ENCODE measurements at regions not wholly inside any gene's neighbourhood (a gene's known extent, or its start where the extent isn't known, plus 50 kb on each side); places are given as distances from the start of the nearest gene placed in this dataset.

DNA sequence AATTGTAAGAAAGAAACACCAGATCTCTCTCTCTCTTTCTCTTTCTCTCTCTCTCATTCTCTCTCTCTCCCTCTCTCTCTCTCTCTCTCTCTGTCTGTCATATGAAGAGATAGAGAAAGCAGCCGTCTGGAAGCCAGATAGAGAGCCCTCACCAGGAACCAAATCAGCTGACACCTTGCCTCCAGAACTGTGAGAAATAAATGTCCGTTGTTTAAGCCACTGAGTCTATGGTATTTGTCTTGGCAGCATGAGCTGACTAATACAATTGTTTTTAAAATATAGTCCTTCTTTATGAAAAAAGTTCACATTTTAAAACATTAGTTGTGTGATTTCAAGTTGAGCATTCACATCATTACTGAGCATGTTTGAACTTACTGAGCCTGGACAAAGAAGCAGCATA, 275.6 kb downstream of the CETN3 start:
- no peak for DNase-seq (ENCODE audit: insufficient read length, low spot score)
- FAIRE-seq: no peak
- TF ChIP-seq PAX5 (IDR thresholded peaks at IDR 0.05; ENCODE audit: insufficient read depth, low read length, severe bottlenecking) (no peak), POU2F2 (IDR thresholded peaks at IDR 0.05; ENCODE audit: low read depth, low read length) (no peak), POLR2AphosphoS5 (IDR thresholded peaks at IDR 0.05; ENCODE audit: low read depth, low read length) (no peak), TAF1 (IDR thresholded peaks at IDR 0.05; ENCODE audit: low read depth, low read length) (no peak), POLR2A (IDR thresholded peaks at IDR 0.05; ENCODE audit: low read depth, low read length) (no peak), SPI1 (IDR thresholded peaks at IDR 0.05; ENCODE audit: low read depth, low read length) (no peak)

DNA sequence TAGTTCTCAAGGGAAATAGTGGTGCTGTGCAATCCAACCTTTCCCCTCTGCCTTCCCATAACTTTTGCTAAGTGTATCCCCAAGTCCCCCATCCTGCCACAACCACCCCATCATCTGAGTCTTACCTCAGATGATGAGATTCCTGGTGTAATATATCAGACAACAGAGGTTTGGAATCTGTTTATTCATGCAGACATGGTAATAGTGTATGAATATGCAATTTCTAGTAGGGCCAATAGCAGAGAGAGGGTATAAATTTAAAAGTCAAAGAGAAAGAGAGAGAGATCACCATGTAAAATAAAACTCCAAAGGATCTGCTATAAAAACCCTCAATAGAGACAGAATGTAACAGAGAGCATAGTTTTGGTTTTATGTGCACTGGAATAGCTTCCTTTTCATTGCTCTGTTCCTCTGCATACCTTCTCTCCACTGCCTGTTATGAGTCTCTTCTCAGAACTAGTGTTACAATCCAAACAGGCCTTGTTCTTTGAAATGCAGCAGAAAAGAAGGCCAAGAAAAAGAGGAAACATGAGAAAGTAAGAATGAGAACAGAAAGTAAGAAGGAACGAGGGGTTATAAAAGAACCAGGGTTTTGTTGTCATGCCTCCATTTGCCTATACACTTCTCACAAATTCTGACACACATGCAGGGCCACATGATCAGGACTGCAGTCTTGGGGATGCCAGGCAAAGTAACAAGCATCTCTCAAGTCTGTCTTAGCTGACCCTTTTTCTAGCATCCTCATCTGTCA, 278.0 kb downstream of the CETN3 start:
- FAIRE-seq (peak; percentile 71), DNase-seq (ENCODE audit: insufficient read length, low spot score) (peak; percentile 26)
- TF ChIP-seq SPI1 (IDR thresholded peaks at IDR 0.05; ENCODE audit: low read depth, low read length) (peak; percentile 43; the same call in 1 of the 2 replicates), POLR2A (IDR thresholded peaks at IDR 0.05; ENCODE audit: low read depth, low read length) (0 out of 2 replicates have a peak, but pooled peaks have one; percentile 26), POLR2AphosphoS5 (IDR thresholded peaks at IDR 0.05; ENCODE audit: low read depth, low read length) (no peak), POU2F2 (IDR thresholded peaks at IDR 0.05; ENCODE audit: low read depth, low read length) (peak; percentile 67; the same call in 1 of the 2 replicates), TAF1 (IDR thresholded peaks at IDR 0.05; ENCODE audit: low read depth, low read length) (no peak), PAX5 (IDR thresholded peaks at IDR 0.05; ENCODE audit: insufficient read depth, low read length, severe bottlenecking) (no peak)

DNA sequence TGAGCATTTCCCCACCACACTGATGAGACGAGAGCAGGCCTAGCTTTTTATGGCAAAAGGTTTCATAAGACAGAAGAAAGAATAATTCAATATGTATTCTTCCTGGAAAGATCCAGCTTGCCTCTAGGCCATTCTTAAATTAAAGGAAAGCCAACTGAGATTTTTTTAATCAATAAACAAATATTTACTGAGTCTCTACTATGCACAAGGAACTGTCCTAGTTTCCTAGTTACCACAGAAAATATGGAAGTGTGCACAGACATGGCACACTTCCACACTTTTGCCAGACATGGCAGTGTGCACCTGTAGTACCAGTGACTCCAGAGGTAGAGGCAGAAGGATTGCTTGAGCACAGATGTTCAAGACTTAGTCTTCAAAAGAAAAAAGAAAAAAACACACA, 281.0 kb downstream of the CETN3 start:
- FAIRE-seq: no peak
- TF ChIP-seq SPI1 (IDR thresholded peaks at IDR 0.05; ENCODE audit: low read depth, low read length): no peak
- TF ChIP-seq POU2F2 (IDR thresholded peaks at IDR 0.05; ENCODE audit: low read depth, low read length): no peak
- TF ChIP-seq PAX5 (IDR thresholded peaks at IDR 0.05; ENCODE audit: insufficient read depth, low read length, severe bottlenecking): no peak
- no peak for TF ChIP-seq POLR2A (IDR thresholded peaks at IDR 0.05; ENCODE audit: low read depth, low read length)
- TF ChIP-seq TAF1 (IDR thresholded peaks at IDR 0.05; ENCODE audit: low read depth, low read length): no peak
- TF ChIP-seq POLR2AphosphoS5 (IDR thresholded peaks at IDR 0.05; ENCODE audit: low read depth, low read length): no peak
- no peak for DNase-seq (ENCODE audit: insufficient read length, low spot score)

DNA sequence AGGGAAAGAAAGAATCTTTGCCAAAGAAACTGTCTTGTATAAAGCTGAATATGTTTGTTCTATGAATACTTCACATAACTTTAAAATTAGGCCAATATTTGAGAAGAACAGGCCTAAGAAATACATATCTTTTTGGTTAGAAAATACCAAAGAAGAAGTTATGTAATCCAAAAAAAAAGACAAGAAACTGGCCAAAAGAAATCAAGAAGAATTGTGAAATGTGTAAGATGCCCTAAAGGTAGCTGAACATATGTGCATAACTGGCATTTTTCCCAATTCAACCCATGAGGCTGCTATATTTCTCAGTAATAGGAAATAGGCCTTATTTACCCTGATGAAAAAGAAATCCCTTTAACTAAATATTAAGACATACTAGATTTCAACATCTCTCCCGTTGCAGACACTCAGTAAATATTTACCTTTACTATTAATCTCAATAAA, 290.0 kb downstream of the CETN3 start:
- FAIRE-seq (no peak), DNase-seq (ENCODE audit: insufficient read length, low spot score) (no peak)
- TF ChIP-seq POLR2AphosphoS5 (IDR thresholded peaks at IDR 0.05; ENCODE audit: low read depth, low read length) (no peak), PAX5 (IDR thresholded peaks at IDR 0.05; ENCODE audit: insufficient read depth, low read length, severe bottlenecking) (no peak), POLR2A (IDR thresholded peaks at IDR 0.05; ENCODE audit: low read depth, low read length) (no peak), TAF1 (IDR thresholded peaks at IDR 0.05; ENCODE audit: low read depth, low read length) (no peak), SPI1 (IDR thresholded peaks at IDR 0.05; ENCODE audit: low read depth, low read length) (no peak), POU2F2 (IDR thresholded peaks at IDR 0.05; ENCODE audit: low read depth, low read length) (no peak)

DNA sequence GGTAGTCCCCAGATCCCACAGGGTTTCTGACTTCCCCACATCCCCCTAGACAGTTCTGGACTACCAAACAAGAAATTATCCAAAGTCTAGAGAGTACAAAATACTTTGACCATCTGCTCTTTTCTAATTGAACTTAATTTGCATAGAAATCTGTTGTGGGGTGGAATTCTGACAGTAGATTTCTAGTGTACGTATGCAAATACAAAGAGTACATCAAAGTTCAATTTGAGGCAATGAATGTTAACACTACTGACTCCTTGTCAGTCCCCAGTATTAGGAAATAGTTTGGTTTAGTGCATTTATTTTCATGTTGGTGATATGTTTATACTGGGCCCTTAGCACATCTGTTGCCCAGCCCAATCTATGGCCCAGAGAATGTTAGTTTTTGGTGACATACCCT, 292.6 kb downstream of the CETN3 start:
- TF ChIP-seq PAX5 (IDR thresholded peaks at IDR 0.05; ENCODE audit: insufficient read depth, low read length, severe bottlenecking) (no peak), POLR2AphosphoS5 (IDR thresholded peaks at IDR 0.05; ENCODE audit: low read depth, low read length) (no peak), POU2F2 (IDR thresholded peaks at IDR 0.05; ENCODE audit: low read depth, low read length) (no peak), POLR2A (IDR thresholded peaks at IDR 0.05; ENCODE audit: low read depth, low read length) (no peak), TAF1 (IDR thresholded peaks at IDR 0.05; ENCODE audit: low read depth, low read length) (no peak), SPI1 (IDR thresholded peaks at IDR 0.05; ENCODE audit: low read depth, low read length) (no peak)
- no peak for DNase-seq (ENCODE audit: insufficient read length, low spot score)
- no peak for FAIRE-seq

DNA sequence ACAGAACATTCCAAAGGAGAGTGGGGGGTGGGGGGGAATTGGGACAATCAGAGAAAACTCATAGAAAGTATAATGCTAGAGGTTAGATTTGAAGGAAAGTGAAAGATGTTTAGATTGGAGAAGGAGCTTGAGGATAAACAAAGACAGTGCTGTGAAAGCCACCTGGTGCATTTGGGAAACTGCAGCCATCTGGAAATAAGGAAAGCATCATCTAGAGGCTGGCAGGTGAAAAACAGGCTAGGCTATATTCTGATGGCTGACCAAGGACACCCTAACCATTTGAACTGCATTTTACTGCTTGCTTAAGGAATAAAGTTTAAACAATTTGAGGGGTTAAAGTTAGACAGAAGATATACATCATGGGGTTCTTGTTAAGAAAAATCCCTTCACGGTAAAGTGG, 296.4 kb downstream of the CETN3 start:
- TF ChIP-seq PAX5 (IDR thresholded peaks at IDR 0.05; ENCODE audit: insufficient read depth, low read length, severe bottlenecking) (no peak), POU2F2 (IDR thresholded peaks at IDR 0.05; ENCODE audit: low read depth, low read length) (no peak), TAF1 (IDR thresholded peaks at IDR 0.05; ENCODE audit: low read depth, low read length) (no peak), POLR2A (IDR thresholded peaks at IDR 0.05; ENCODE audit: low read depth, low read length) (no peak), POLR2AphosphoS5 (IDR thresholded peaks at IDR 0.05; ENCODE audit: low read depth, low read length) (no peak), SPI1 (IDR thresholded peaks at IDR 0.05; ENCODE audit: low read depth, low read length) (no peak)
- FAIRE-seq: no peak
- DNase-seq (ENCODE audit: insufficient read length, low spot score): no peak

DNA sequence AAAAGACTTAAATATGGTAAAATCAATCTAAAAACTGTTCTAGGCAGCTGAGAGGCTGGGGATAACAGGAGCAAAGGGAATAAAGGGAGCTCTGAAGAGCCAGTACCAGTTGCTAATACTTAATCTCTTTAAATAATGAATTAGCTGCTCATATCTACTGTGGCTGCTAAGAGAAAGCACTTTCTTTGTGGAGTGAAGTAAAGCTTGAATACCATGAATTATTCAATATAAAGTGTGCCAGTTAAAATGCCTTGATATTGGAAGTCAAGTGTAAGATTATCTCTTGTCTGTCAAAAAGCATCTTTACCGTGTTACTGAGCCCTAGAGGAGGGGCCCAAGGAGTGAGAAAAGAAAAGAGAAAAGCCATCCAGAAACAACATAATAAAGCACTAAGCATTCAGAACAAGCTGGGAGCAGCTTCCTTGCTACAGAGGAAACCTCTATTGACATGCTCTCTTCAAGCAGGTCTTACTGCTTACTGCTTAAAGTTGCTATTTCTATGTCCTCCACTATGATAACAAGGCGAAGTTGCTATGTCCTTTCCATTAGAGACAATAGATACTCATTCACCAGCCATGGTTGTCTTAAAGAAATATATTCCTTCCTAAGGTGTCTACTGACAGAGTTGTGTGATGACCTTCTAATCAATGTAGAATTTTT, 297.4 kb downstream of the CETN3 start:
- no peak for TF ChIP-seq POLR2A (IDR thresholded peaks at IDR 0.05; ENCODE audit: low read depth, low read length)
- no peak for TF ChIP-seq POU2F2 (IDR thresholded peaks at IDR 0.05; ENCODE audit: low read depth, low read length)
- no peak for TF ChIP-seq SPI1 (IDR thresholded peaks at IDR 0.05; ENCODE audit: low read depth, low read length)
- TF ChIP-seq POLR2AphosphoS5 (IDR thresholded peaks at IDR 0.05; ENCODE audit: low read depth, low read length): no peak
- no peak for TF ChIP-seq PAX5 (IDR thresholded peaks at IDR 0.05; ENCODE audit: insufficient read depth, low read length, severe bottlenecking)
- TF ChIP-seq TAF1 (IDR thresholded peaks at IDR 0.05; ENCODE audit: low read depth, low read length): no peak
- DNase-seq (ENCODE audit: insufficient read length, low spot score) (no peak), FAIRE-seq (peak; percentile 60)

DNA sequence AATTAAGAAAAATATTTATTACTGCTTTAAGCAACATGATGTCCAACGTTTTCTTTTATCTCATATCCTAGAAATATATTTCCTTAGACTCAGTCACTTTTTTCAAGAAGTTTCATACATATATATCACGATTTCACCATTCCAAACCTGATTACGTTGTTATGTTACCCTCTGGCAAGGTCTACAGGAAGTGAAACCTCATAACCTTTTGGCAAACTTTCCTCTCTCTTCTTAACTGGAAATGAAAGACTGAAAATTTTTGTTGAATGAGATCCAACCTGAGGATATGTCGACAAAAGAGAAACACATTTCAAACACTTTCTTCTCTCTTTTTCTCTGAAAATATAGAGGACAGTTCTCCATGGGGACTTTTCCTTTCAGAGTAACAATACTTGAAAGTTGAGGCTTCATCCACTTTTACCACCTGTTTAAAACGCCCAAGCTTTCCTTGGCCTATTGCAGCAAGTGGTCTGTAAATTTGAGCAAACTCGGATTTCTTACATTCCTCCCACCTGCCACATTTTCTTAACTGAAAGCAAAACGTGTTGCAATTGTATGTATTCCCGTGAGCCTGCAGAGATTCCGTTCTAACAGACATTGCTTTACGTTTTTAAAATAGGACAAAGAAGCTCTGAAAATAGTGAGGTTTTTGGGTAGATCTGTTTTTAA, 298.1 kb downstream of the CETN3 start:
- no peak for DNase-seq (ENCODE audit: insufficient read length, low spot score)
- TF ChIP-seq SPI1 (IDR thresholded peaks at IDR 0.05; ENCODE audit: low read depth, low read length) (peak; percentile 72), TAF1 (IDR thresholded peaks at IDR 0.05; ENCODE audit: low read depth, low read length) (no peak), POU2F2 (IDR thresholded peaks at IDR 0.05; ENCODE audit: low read depth, low read length) (no peak)
- no peak for FAIRE-seq

DNA sequence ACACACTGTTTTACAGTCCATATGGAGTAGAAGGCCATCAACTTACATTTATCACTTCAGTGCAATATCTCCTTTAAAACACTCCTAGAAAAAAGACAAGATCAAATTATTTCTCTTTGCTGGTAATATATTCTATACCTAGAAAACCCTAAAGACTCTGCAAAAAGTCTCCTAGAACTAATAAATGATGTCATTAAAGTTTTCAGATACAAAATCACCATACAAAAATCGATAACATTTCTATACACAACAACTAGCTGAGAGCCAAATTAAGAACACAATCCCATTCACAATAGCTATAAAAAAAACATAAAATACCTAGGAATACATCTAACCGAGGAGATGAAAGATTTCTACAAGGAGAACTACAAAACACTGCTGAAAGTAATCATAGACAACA, 300.3 kb downstream of the CETN3 start:
- no peak for TF ChIP-seq SPI1 (IDR thresholded peaks at IDR 0.05; ENCODE audit: low read depth, low read length)
- TF ChIP-seq POLR2AphosphoS5 (IDR thresholded peaks at IDR 0.05; ENCODE audit: low read depth, low read length): no peak
- TF ChIP-seq TAF1 (IDR thresholded peaks at IDR 0.05; ENCODE audit: low read depth, low read length): no peak
- TF ChIP-seq POLR2A (IDR thresholded peaks at IDR 0.05; ENCODE audit: low read depth, low read length): no peak
- no peak for TF ChIP-seq PAX5 (IDR thresholded peaks at IDR 0.05; ENCODE audit: insufficient read depth, low read length, severe bottlenecking)
- no peak for TF ChIP-seq POU2F2 (IDR thresholded peaks at IDR 0.05; ENCODE audit: low read depth, low read length)
- DNase-seq (ENCODE audit: insufficient read length, low spot score): no peak
- FAIRE-seq: no peak
